G401 (cell line): ENCODE measurements at regions not wholly inside any gene's neighbourhood (a gene's known extent, or its start where the extent isn't known, plus 50 kb on each side); places are given as distances from the start of the nearest gene placed in this dataset.

Experiments used
- DNase-seq: peaks from one replicate; pipeline ENCODE4 v3.0.0-alpha.2; 2015; ENCODE audit warnings: low spot score
- in situ Hi-C: cut with HindIII; loops from 2 replicates; pipeline ENCODE4 v1.10.0; 2016; ENCODE audit warnings: low sequenced_read_pairs, mixed read lengths

GRCh38 chr10:108469940-108470339, 1305.4 kb upstream of the SORCS1 start:
- no peak for DNase-seq
- in situ Hi-C loops, result no loop called here

GRCh38 chr10:108465871-108466641, 1301.5 kb upstream of the SORCS1 start:
- DNase-seq, result no peak
- in situ Hi-C loops, result no loop called here

GRCh38 chr10:108462005-108462404, 1297.5 kb upstream of the SORCS1 start:
- no peak for DNase-seq
- in situ Hi-C loops, result no loop called here

- no peak for DNase-seq
- in situ Hi-C loops, result no loop called here
These were observed 1290.3 kb upstream of the SORCS1 start for GRCh38 chr10:108454793-108455192.

GRCh38 chr10:108454224-108454623, 1289.7 kb upstream of the SORCS1 start:
- DNase-seq, result no peak
- in situ Hi-C loops, result no loop called here

GRCh38 chr10:108453166-108453565, 1288.7 kb upstream of the SORCS1 start:
- in situ Hi-C loops, result no loop called here
- no peak for DNase-seq

GRCh38 chr10:108452533-108452932, 1288.0 kb upstream of the SORCS1 start:
- no peak for DNase-seq
- in situ Hi-C loops, result no loop called here

GRCh38 chr10:108450280-108450679, 1285.8 kb upstream of the SORCS1 start:
- in situ Hi-C loops, result no loop called here

GRCh38 chr10:108445746-108446145, 1281.2 kb upstream of the SORCS1 start:
- in situ Hi-C loops, result no loop called here
- no peak for DNase-seq

More at GRCh38 chr10:108450280-108450679, 1285.8 kb upstream of the SORCS1 start:
- no peak for DNase-seq

GRCh38 chr10:108443636-108444035, 1279.1 kb upstream of the SORCS1 start:
- in situ Hi-C loops, result no loop called here

GRCh38 chr10:108439397-108439796, 1274.9 kb upstream of the SORCS1 start:
- DNase-seq, result no peak
- in situ Hi-C loops, result no loop called here

More at GRCh38 chr10:108443636-108444035, 1279.1 kb upstream of the SORCS1 start:
- DNase-seq, result no peak

GRCh38 chr10:108436096-108436495, 1271.6 kb upstream of the SORCS1 start:
- in situ Hi-C loops, result no loop called here
- no peak for DNase-seq

GRCh38 chr10:108434559-108435252, 1270.2 kb upstream of the SORCS1 start:
- DNase-seq, result no peak
- in situ Hi-C loops, result no loop called here

- in situ Hi-C loops, result no loop called here
- no peak for DNase-seq
These were observed 1262.6 kb upstream of the SORCS1 start for GRCh38 chr10:108427146-108427545.

- in situ Hi-C loops, result no loop called here
- DNase-seq, result no peak
These were observed 1260.9 kb upstream of the SORCS1 start for GRCh38 chr10:108425283-108425964.

- in situ Hi-C loops, result no loop called here
- DNase-seq, result no peak
These were observed 1260.2 kb upstream of the SORCS1 start for GRCh38 chr10:108424656-108425055.

GRCh38 chr10:108422286-108422685, 1257.8 kb upstream of the SORCS1 start:
- in situ Hi-C loops, result no loop called here
- no peak for DNase-seq

- no peak for DNase-seq
- in situ Hi-C loops, result no loop called here
These were observed 1256.8 kb upstream of the SORCS1 start for GRCh38 chr10:108421266-108421665.

GRCh38 chr10:108413954-108414353, 1249.4 kb upstream of the SORCS1 start:
- DNase-seq, result no peak
- in situ Hi-C loops, result no loop called here

- in situ Hi-C loops, result no loop called here
- no peak for DNase-seq
These were observed 1247.8 kb upstream of the SORCS1 start for GRCh38 chr10:108412323-108412722.
